ENCODE measurements at regions not wholly inside any gene's neighbourhood (a gene's known extent, or its start where the extent isn't known, plus 50 kb on each side); places are given as distances from the start of the nearest gene placed in this dataset.

DNA sequence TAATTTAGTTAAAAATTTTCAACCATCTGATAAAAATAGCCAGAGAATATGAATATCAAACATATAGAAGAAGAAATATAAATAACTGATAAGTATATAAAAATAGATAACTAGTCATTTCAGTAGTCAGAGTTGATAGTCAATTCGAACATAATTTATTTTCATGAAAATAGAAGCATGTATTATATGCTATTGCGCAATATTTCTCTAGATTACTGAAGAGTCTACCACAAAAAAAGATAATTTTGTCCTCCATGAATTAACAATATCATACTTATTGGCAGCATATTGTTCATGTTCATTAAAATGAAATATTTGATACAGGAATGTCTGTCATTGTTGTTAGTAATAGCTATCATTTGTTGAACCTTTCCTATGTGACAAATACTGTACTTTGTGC lies 376.2 kb upstream of the TOM1L1 start:
- H3K27me3 ChIP-seq (ENCODE audit: insufficient read depth in 3 of 3, low read length in 2 of 3), result no peaks in the 10 kb centered on the region
- no peaks in the 10 kb centered on the region for H3K36me3 ChIP-seq (ENCODE audit: insufficient read depth in 1 of 2, low read depth in 1 of 2)
- H3K27ac ChIP-seq, result no peak overlapping the region
- H3K4me3 ChIP-seq, result no peak overlapping the region
- WGBS, 3 donors, result 76 to 78% (median 76%) methylated on average over 2 of the region's 2 CpGs
- H3K4me1 ChIP-seq, result no peaks in the 10 kb centered on the region
- TF ChIP-seq, protein P1, sequence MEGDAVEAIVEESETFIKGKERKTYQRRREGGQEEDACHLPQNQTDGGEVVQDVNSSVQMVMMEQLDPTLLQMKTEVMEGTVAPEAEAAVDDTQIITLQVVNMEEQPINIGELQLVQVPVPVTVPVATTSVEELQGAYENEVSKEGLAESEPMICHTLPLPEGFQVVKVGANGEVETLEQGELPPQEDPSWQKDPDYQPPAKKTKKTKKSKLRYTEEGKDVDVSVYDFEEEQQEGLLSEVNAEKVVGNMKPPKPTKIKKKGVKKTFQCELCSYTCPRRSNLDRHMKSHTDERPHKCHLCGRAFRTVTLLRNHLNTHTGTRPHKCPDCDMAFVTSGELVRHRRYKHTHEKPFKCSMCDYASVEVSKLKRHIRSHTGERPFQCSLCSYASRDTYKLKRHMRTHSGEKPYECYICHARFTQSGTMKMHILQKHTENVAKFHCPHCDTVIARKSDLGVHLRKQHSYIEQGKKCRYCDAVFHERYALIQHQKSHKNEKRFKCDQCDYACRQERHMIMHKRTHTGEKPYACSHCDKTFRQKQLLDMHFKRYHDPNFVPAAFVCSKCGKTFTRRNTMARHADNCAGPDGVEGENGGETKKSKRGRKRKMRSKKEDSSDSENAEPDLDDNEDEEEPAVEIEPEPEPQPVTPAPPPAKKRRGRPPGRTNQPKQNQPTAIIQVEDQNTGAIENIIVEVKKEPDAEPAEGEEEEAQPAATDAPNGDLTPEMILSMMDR (IDR thresholded peaks at IDR 0.05), result no peak
- ATAC-seq (no peak), DNase-seq (no peak)
- no peaks in the 10 kb centered on the region for H3K9me3 ChIP-seq
- intact Hi-C loops (cut with DNase I), result no loop called here

DNA sequence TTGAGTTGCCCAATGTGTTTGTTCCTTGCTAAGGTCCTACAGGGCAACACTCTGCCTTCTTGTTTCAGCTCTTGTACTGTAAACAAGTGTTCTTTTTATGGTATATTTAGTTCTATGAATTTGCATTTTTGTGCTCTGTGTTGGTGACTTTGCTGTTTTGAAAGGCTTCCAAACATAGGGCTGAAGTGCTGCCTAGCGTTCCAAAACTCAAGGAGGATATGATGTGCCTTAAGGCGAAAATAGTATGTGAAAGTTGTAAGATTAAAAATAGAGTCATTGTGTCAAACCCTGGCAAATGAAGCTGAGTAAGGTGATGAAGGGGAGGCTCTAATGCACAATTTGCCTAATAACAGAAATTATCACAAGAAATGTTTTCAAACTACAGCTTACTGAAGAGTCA lies 372.7 kb upstream of the TOM1L1 start:
- DNase-seq, result no peak
- Histone ChIP-seq H3K9me3 (no peaks in the 10 kb centered on the region), H3K4me3 (no peak overlapping the region), H3K4me1 (no peaks in the 10 kb centered on the region), H3K27me3 (ENCODE audit: insufficient read depth in 3 of 3, low read length in 2 of 3) (no peaks in the 10 kb centered on the region), H3K27ac (no peak overlapping the region), H3K36me3 (ENCODE audit: insufficient read depth in 1 of 2, low read depth in 1 of 2) (no peaks in the 10 kb centered on the region)
- ATAC-seq, result no peak
- WGBS, 3 donors, result 64 to 92% (median 85%) methylated on average over 2 of the region's 2 CpGs
- TF ChIP-seq, protein P1 (IDR thresholded peaks at IDR 0.05), result no peak
- intact Hi-C loops (cut with DNase I), result no loop called here

DNA sequence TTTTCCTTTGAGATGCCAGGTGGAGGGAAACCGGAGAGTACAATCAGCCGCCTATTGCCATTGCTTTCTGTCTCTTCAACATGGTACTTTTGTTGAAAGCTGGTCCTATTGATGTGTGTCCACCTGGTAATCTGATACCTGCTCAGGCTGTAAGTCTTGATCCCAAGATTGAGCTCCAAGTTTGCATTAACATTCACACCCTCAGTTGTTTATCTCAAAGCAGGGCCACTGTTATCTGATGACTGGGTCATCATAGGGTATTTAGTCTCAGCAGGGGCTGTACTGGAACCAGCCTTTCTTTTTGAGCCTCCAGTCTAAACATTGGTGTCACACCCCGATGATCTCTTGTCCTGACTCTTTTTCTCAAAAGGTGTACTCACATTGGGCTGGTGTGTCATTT lies 370.3 kb upstream of the TOM1L1 start:
- no peaks in the 10 kb centered on the region for H3K36me3 ChIP-seq (ENCODE audit: insufficient read depth in 1 of 2, low read depth in 1 of 2)
- no peaks in the 10 kb centered on the region for H3K9me3 ChIP-seq
- H3K4me1 ChIP-seq, result no peaks in the 10 kb centered on the region
- no peaks in the 10 kb centered on the region for H3K27me3 ChIP-seq (ENCODE audit: insufficient read depth in 3 of 3, low read length in 2 of 3)
- ATAC-seq (no peak), DNase-seq (no peak)
- H3K27ac ChIP-seq, result no peak overlapping the region
- no peak overlapping the region for H3K4me3 ChIP-seq
- TF ChIP-seq, protein P1 (IDR thresholded peaks at IDR 0.05), result no peak
- 73 to 87% (median 80%) methylated on average over 3 of the region's 3 CpGs for WGBS, 3 donors
- intact Hi-C loops (cut with DNase I), result no loop called here

DNA sequence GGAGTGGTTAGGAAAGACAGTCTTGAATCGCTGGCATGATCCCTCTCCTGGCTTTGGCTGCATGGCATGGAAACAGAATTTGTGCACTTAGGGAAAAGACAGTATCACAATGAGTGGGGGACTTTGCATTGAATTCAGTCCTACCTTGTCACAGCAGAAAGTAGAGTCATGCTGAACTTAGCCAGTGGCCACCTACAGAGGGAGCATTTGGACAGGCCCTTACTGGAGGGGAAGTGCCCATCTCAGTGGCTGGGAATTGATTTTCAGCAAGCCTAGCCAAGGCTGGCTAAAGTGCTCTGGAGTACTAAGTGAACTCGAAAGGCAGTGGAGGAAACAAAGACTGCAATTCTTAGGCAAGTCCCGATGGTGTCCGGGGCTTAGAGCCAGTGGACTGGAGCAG lies 364.3 kb upstream of the TOM1L1 start:
- intact Hi-C loops (cut with DNase I), result no loop called here
- 88 to 91% (median 90%) methylated on average over 4 of the region's 4 CpGs for WGBS, 3 donors
- H3K36me3 ChIP-seq (ENCODE audit: insufficient read depth in 1 of 2, low read depth in 1 of 2), result no peaks in the 10 kb centered on the region
- TF ChIP-seq, protein P1 (IDR thresholded peaks at IDR 0.05), result no peak
- ATAC-seq, result no peak
- no peaks in the 10 kb centered on the region for H3K27me3 ChIP-seq (ENCODE audit: insufficient read depth in 3 of 3, low read length in 2 of 3)
- no peak for DNase-seq
- no peak overlapping the region for H3K4me3 ChIP-seq
- no peak overlapping the region for H3K27ac ChIP-seq
- H3K4me1 ChIP-seq, result no peaks in the 10 kb centered on the region
- H3K9me3 ChIP-seq, result no peaks in the 10 kb centered on the region

DNA sequence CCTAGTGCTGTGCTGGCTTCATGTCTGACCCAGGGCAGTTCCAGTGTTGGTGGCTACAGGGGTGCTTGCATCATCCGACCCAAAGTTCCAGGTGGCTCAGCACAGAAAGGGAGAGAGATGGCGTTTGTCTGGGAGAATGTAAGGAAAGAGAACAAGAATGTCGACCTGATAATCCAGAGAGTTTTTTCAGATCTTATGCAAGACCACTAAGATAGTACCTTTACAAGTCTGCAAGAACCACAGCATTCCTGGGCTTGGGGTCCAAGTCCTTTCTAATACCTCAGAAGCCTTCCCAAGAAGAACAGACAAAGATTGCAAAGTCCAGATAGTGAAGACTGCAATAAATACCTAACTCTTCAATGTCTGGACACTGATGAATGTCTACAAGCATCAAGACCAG lies 363.0 kb upstream of the TOM1L1 start:
- H3K36me3 ChIP-seq (ENCODE audit: insufficient read depth in 1 of 2, low read depth in 1 of 2), result no peaks in the 10 kb centered on the region
- no peaks in the 10 kb centered on the region for H3K9me3 ChIP-seq
- WGBS, 3 donors, result 77 to 91% (median 85%) methylated on average over 3 of the region's 3 CpGs
- no peak overlapping the region for H3K27ac ChIP-seq
- no peak overlapping the region for H3K4me3 ChIP-seq
- TF ChIP-seq, protein P1 (IDR thresholded peaks at IDR 0.05), result no peak
- no peaks in the 10 kb centered on the region for H3K27me3 ChIP-seq (ENCODE audit: insufficient read depth in 3 of 3, low read length in 2 of 3)
- no peak for DNase-seq
- H3K4me1 ChIP-seq, result no peaks in the 10 kb centered on the region
- ATAC-seq, result no peak
- intact Hi-C loops (cut with DNase I), result no loop called here

Data from psoas muscle (tissue), 7 donors.